Keratinocyte (primary cell): ENCODE measurements at regions not wholly inside any gene's neighbourhood (a gene's known extent, or its start where the extent isn't known, plus 50 kb on each side); places are given as distances from the start of the nearest gene placed in this dataset.

Experiments used
- DNase-seq: peaks from one replicate; pipeline ENCODE4 v3.0.0-alpha.2; 2011; ENCODE audit warnings: low read depth, missing footprints, low spot score
- FAIRE-seq: peaks from 2 replicates; lab custom pipeline; 2011; peaks lifted over from hg19 to GRCh38; lab: Jason Lieb, UNC
- H2AFZ ChIP-seq: 2 replicates; pipeline ENCODE4 v1.6.0; 2012; ENCODE audit warnings: low read length, control low read depth, inconsistent platforms; ENCODE audit not compliant: control insufficient read depth
- H3K27ac ChIP-seq: 2 replicates; pipeline ENCODE4 v1.5.1; 2011; ENCODE audit warnings: low read length; ENCODE audit not compliant: control insufficient read depth, insufficient read depth
- H3K27me3 ChIP-seq: 3 replicates; pipeline ENCODE4 v1.6.0; 2011; ENCODE audit warnings: low read length; ENCODE audit not compliant: control insufficient read depth, insufficient read depth; ENCODE audit errors: extremely low read depth
- H3K36me3 ChIP-seq, 2 experiments: 2 replicates in 1 of 2; 3 replicates in 1 of 2; pipeline ENCODE4 v1.5.1; 2011; ENCODE audit warnings: low read length in 2 of 2, mild to moderate bottlenecking in 1 of 2; ENCODE audit not compliant: control insufficient read depth in 2 of 2, insufficient read depth in 2 of 2; ENCODE audit errors: extremely low read depth in 1 of 2
- H3K4me1 ChIP-seq: 3 replicates; pipeline ENCODE4 v1.5.1; 2011; ENCODE audit warnings: low read length; ENCODE audit not compliant: control insufficient read depth, insufficient read depth; ENCODE audit errors: extremely low read depth
- H3K4me2 ChIP-seq: 3 replicates; pipeline ENCODE4 v1.6.0; 2011; ENCODE audit warnings: low read depth, low read length; ENCODE audit not compliant: control insufficient read depth, insufficient read depth; ENCODE audit errors: extremely low read depth
- H3K4me3 ChIP-seq, 3 experiments: fragments of 200-600 bp in 1 of 3; sonication (generic) in 1 of 3; 2 replicates in 2 of 3; 3 replicates in 1 of 3; pipeline ENCODE4 v1.5.1; 2011 to 2016; ENCODE audit warnings: low read length in 3 of 3, mild to moderate bottlenecking in 3 of 3, control low read depth in 2 of 3, inconsistent platforms in 1 of 3, low read depth in 1 of 3, mixed read lengths in 1 of 3, mixed run types in 1 of 3, moderate library complexity in 1 of 3; ENCODE audit not compliant: control insufficient read depth in 2 of 3, insufficient read depth in 2 of 3; ENCODE audit errors: extremely low read depth in 1 of 3
- H3K79me2 ChIP-seq: 2 replicates; pipeline ENCODE4 v1.6.0; 2012; ENCODE audit warnings: low read length; ENCODE audit not compliant: control insufficient read depth, insufficient read depth
- H3K9ac ChIP-seq: 3 replicates; pipeline ENCODE4 v1.6.0; 2011; ENCODE audit warnings: low read length; ENCODE audit not compliant: control insufficient read depth, insufficient read depth; ENCODE audit errors: extremely low read depth
- H3K9me1 ChIP-seq: 3 replicates; pipeline ENCODE4 v1.6.0; 2011; ENCODE audit warnings: low read length; ENCODE audit not compliant: control insufficient read depth, insufficient read depth; ENCODE audit errors: extremely low read depth
- H3K9me3 ChIP-seq: 2 replicates; pipeline ENCODE4 v1.5.1; 2012; ENCODE audit warnings: low read depth, low read length; ENCODE audit not compliant: control insufficient read depth
- H4K20me1 ChIP-seq: 3 replicates; pipeline ENCODE4 v1.6.0; 2011; ENCODE audit warnings: low read length; ENCODE audit not compliant: control insufficient read depth, insufficient read depth; ENCODE audit errors: extremely low read depth
- EZH2 ChIP-seq: IDR thresholded peaks from one replicate; pipeline ENCODE4 v1.6.1; 2012; ENCODE audit warnings: inconsistent platforms, mild to moderate bottlenecking, low read length, moderate library complexity
- dilution Hi-C: fragments of 300-500 bp; cut with MboI; formaldehyde crosslinking; loops from one replicate; pipeline ENCODE4 v1.7.0; 2020; ENCODE audit warnings: low sequenced_read_pairs; ENCODE audit not compliant: extremely low pct_ligation_motif_present
- TF ChIP-seq, protein P1 (sequence below), 3 experiments: IDR thresholded peaks in 1 of 3; conservative IDR thresholded peaks in 1 of 3; optimal IDR thresholded peaks in 1 of 3; 2 replicates in 2 of 3; 3 replicates in 1 of 3; pipeline versions ENCODE3 to v1.5.1; 2011; ENCODE audit warnings: low read length in 3 of 3, mild to moderate bottlenecking in 3 of 3, moderate library complexity in 2 of 3, control low read depth in 1 of 3, inconsistent platforms in 1 of 3; ENCODE audit not compliant: insufficient read depth in 2 of 3; ENCODE audit errors: extremely low read depth in 1 of 3

DNA sequence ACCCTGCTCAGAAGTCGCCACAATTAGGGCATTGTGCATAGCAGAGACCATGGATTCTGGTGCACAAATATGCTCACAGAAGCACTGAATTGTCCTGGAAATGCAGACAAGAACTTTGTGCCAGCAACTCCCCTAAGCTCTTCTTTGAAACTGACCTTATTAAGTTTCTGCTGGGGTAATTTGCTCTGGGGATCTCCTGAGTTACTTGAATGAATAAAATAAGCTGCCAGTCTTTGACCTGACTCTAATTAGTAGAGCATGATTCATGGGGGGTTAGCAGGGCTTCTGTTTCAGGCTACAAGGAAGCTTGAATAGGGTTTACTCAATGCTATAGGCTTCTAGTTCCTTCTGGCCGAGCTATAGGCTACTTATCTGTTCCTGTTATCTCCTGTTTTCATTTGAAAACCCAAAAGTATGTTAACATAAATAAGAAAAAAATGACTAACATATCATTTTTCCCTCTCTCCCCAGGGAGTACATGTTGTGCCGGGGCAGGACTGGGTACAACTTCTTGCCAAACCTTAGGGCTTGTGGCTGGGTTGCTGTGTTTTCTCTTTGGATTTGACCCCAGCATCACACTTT, 169.0 kb upstream of the TMEM229A start:
- no peak overlapping the region for H2AFZ ChIP-seq
- H3K9me3 ChIP-seq: no peaks in the 10 kb centered on the region
- no peaks in the 10 kb centered on the region for H3K27me3 ChIP-seq
- FAIRE-seq: no peak
- H3K4me3 ChIP-seq: no peak overlapping the region
- no peaks in the 10 kb centered on the region for H3K36me3 ChIP-seq
- H3K9me1 ChIP-seq: no peaks in the 10 kb centered on the region
- TF ChIP-seq, protein P1, sequence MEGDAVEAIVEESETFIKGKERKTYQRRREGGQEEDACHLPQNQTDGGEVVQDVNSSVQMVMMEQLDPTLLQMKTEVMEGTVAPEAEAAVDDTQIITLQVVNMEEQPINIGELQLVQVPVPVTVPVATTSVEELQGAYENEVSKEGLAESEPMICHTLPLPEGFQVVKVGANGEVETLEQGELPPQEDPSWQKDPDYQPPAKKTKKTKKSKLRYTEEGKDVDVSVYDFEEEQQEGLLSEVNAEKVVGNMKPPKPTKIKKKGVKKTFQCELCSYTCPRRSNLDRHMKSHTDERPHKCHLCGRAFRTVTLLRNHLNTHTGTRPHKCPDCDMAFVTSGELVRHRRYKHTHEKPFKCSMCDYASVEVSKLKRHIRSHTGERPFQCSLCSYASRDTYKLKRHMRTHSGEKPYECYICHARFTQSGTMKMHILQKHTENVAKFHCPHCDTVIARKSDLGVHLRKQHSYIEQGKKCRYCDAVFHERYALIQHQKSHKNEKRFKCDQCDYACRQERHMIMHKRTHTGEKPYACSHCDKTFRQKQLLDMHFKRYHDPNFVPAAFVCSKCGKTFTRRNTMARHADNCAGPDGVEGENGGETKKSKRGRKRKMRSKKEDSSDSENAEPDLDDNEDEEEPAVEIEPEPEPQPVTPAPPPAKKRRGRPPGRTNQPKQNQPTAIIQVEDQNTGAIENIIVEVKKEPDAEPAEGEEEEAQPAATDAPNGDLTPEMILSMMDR (optimal IDR thresholded peaks at IDR 0.05 in 1 of 3, IDR thresholded peaks at IDR 0.05 in 1 of 3, conservative IDR thresholded peaks at IDR 0.05 in 1 of 3; ENCODE audit: extremely low read depth in 1 of 3, insufficient read depth in 2 of 3, low read length in 3 of 3): no peak
- no peak for TF ChIP-seq EZH2
- H4K20me1 ChIP-seq: no peaks in the 10 kb centered on the region
- no peak overlapping the region for H3K4me2 ChIP-seq
- no peak for DNase-seq
- H3K27ac ChIP-seq: no peak overlapping the region
- no peaks in the 10 kb centered on the region for H3K79me2 ChIP-seq
- no peak overlapping the region for H3K9ac ChIP-seq
- H3K4me1 ChIP-seq: no peaks in the 10 kb centered on the region
- dilution Hi-C loops: no loop called here

GRCh38 chr7:124196519-124196918, 163.7 kb upstream of the TMEM229A start:
- no peak overlapping the region for H3K4me3 ChIP-seq
- DNase-seq (no peak), FAIRE-seq (no peak)
- no peaks in the 10 kb centered on the region for H3K27me3 ChIP-seq
- no peak overlapping the region for H2AFZ ChIP-seq
- no peak overlapping the region for H3K4me2 ChIP-seq
- H4K20me1 ChIP-seq: no peaks in the 10 kb centered on the region
- no peaks in the 10 kb centered on the region for H3K36me3 ChIP-seq
- H3K9me3 ChIP-seq: no peaks in the 10 kb centered on the region
- H3K79me2 ChIP-seq: no peaks in the 10 kb centered on the region
- no peaks in the 10 kb centered on the region for H3K9me1 ChIP-seq
- no peak for TF ChIP-seq EZH2
- TF ChIP-seq, protein P1 (optimal IDR thresholded peaks at IDR 0.05 in 1 of 3, IDR thresholded peaks at IDR 0.05 in 1 of 3, conservative IDR thresholded peaks at IDR 0.05 in 1 of 3; ENCODE audit: extremely low read depth in 1 of 3, insufficient read depth in 2 of 3, low read length in 3 of 3): no peak
- dilution Hi-C loops: no loop called here
- no peaks in the 10 kb centered on the region for H3K4me1 ChIP-seq
- H3K9ac ChIP-seq: no peak overlapping the region
- no peak overlapping the region for H3K27ac ChIP-seq
